ENCODE measurements at regions not wholly inside any gene's neighbourhood (a gene's known extent, or its start where the extent isn't known, plus 50 kb on each side); places are given as distances from the start of the nearest gene placed in this dataset.

DNA sequence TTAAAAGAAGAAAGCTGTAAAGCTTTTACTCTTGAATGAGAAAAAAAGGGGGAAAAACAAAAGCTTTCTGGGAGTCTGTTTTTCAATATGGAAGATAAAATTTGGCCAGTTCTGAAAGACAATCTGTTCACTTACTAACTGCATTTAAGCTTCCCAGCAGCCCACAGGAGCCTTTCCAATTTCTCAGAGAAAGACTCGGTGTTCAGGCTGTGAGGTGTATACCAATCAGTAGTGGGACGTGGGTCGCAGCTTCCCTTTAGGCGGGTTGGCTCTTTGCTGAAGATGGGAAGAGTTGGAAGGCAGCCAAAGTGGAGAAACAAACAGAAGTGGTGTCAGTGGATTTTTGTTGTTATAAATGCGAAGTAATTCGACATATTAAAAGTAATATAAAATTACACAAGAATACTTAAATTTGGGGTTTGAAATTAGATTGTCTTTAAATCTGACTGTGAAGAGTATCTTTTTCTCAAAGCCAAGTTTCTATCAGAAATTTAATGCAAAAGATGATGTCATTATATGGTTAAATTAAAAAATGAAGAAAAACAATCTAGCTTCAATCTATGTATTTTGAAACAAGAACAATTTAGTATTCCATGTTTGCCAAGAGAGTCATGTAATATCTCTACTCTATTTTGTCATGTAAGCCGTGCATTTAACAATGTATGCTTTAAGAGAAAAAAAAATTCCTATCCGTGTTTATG is 590.2 kb upstream of the ATXN7L3B start:
- Mint-ChIP-seq H3K4me3 (ENCODE audit: unreplicated experiment) (no peak overlapping the region), H3K9me3 (ENCODE audit: unreplicated experiment) (no peaks in the 10 kb centered on the region), H3K4me1 (ENCODE audit: insufficient read depth, unreplicated experiment) (no peaks in the 10 kb centered on the region), H3K27me3 (ENCODE audit: insufficient read depth, unreplicated experiment) (no peaks in the 10 kb centered on the region), H3K27ac (ENCODE audit: low read depth, unreplicated experiment) (no peak overlapping the region), H3K36me3 (ENCODE audit: insufficient read depth, unreplicated experiment) (no peaks in the 10 kb centered on the region)
- POLR2A ChIA-PET = interaction anchor here (0.8 kb wide), 1 partner anchor 323 kb away, joined by 3 read pairs; no protein-coding TSS in a partner anchor
- CTCF ChIA-PET = no interaction called here
- no peak for TF ChIP-seq CTCF (IDR thresholded peaks at IDR 0.05; ENCODE audit: unreplicated experiment)
- BruUV-seq (replicated peaks) = no TSS peak
- no peak for DNase-seq (ENCODE audit: unreplicated experiment)
- intact Hi-C loops (cut with micrococcal nuclease) = no loop called here

DNA sequence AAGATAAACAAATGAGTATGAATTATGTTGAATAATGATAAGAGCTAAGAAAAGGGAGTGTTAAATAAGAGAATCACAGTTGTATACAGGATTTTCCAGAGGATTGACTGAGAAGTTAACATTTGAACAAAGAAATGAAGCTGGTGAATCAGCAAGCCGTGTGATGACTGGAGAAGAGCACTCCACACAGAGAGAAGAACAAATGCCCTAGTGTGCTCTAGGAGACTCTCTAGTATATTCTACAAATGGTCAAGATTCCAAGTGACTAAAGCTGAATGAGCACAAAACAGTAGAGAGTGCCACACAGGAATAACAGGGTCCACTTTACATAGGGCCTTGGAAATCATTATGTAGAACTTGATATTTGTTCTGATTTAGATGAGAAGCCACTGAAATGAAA is 587.1 kb upstream of the ATXN7L3B start:
- no TSS peak for BruUV-seq (replicated peaks)
- DNase-seq (ENCODE audit: unreplicated experiment) = no peak
- Mint-ChIP-seq H3K36me3 (ENCODE audit: insufficient read depth, unreplicated experiment) (no peaks in the 10 kb centered on the region), H3K27ac (ENCODE audit: low read depth, unreplicated experiment) (no peak overlapping the region), H3K4me3 (ENCODE audit: unreplicated experiment) (no peak overlapping the region), H3K27me3 (ENCODE audit: insufficient read depth, unreplicated experiment) (no peaks in the 10 kb centered on the region), H3K4me1 (ENCODE audit: insufficient read depth, unreplicated experiment) (no peaks in the 10 kb centered on the region), H3K9me3 (ENCODE audit: unreplicated experiment) (no peaks in the 10 kb centered on the region)
- POLR2A ChIA-PET = no interaction called here
- CTCF ChIA-PET = interaction anchor here (0.6 to 0.7 kb wide), 2 partner anchors 283 to 1674 kb away, joined by 4 to 5 read pairs; no protein-coding TSS in a partner anchor
- intact Hi-C loops (cut with micrococcal nuclease) = no loop called here
- TF ChIP-seq CTCF (IDR thresholded peaks at IDR 0.05; ENCODE audit: unreplicated experiment) = no peak

DNA sequence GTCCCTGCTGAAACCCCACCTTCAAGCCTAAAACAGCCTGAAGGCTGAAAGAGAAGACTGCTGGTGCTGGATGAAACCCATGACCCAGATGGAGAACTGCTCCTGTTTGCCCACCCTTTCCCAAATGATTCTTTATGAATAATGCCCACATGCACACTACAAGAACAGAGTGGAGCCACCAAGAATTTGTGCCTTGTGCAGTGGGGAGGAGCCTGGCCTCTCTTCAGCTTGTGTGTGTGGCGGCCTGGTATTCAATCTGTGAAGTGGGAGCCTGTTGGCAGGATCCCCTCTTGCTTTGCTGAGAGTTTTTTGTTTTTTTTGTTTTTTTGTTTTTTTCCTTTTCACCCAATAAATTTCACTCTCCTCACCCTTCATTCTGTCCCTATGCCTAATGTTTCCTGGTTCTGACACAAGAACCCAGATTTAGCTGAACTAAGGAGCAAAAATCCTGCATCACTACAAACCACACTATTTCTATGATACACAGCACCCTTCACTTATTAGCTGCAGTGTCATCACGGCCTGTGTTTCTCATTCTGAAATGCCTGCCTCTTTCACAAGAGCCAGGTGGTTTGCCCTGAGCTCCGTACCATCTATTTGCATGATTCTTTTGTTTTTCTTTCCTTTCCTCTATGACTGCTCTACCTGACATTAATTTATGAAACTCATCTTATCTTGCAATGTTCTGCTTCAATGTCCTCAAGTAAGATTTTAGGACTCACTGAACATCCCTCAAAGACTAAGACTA is 585.5 kb upstream of the ATXN7L3B start:
- Mint-ChIP-seq H3K9me3 (ENCODE audit: unreplicated experiment) (no peaks in the 10 kb centered on the region), H3K27ac (ENCODE audit: low read depth, unreplicated experiment) (no peak overlapping the region), H3K4me1 (ENCODE audit: insufficient read depth, unreplicated experiment) (no peaks in the 10 kb centered on the region), H3K36me3 (ENCODE audit: insufficient read depth, unreplicated experiment) (no peaks in the 10 kb centered on the region), H3K27me3 (ENCODE audit: insufficient read depth, unreplicated experiment) (no peaks in the 10 kb centered on the region), H3K4me3 (ENCODE audit: unreplicated experiment) (no peak overlapping the region)
- CTCF ChIA-PET = interaction anchor here (0.6 to 0.7 kb wide), 2 partner anchors 571 to 1849 kb away, joined by 3 read pairs; no protein-coding TSS in a partner anchor
- POLR2A ChIA-PET = no interaction called here
- no peak for TF ChIP-seq CTCF (IDR thresholded peaks at IDR 0.05; ENCODE audit: unreplicated experiment)
- intact Hi-C loops (cut with micrococcal nuclease) = no loop called here
- no peak for DNase-seq (ENCODE audit: unreplicated experiment)
- BruUV-seq (replicated peaks) = no TSS peak

DNA sequence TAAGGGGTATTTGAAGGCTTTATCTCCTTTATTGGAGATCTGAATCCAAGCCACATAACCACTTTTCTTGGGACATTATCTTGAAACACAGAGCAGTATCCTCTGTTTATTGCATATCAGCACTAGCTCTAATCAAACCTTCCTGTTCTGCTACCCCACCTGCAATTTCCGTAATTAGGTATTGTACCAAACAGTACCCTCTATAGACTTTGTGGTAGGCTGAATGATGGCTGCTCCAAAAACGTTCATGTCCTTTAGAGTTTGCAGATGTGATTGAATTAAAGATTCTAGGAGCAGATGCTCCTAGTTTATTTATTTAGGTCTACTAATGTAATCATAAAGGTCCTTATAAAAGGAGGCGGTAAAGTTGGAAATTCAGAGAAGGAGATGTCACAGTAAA is 573.0 kb upstream of the ATXN7L3B start:
- DNase-seq (ENCODE audit: unreplicated experiment) = no peak
- H3K27ac Mint-ChIP-seq (ENCODE audit: low read depth, unreplicated experiment) = no peak overlapping the region
- ChIA-PET POLR2A (no interaction called here), CTCF (no interaction called here)
- TF ChIP-seq CTCF (IDR thresholded peaks at IDR 0.05; ENCODE audit: unreplicated experiment) = no peak
- H3K9me3 Mint-ChIP-seq (ENCODE audit: unreplicated experiment) = no peaks in the 10 kb centered on the region
- no peaks in the 10 kb centered on the region for H3K4me1 Mint-ChIP-seq (ENCODE audit: insufficient read depth, unreplicated experiment)
- intact Hi-C loops (cut with micrococcal nuclease) = no loop called here
- no peak overlapping the region for H3K4me3 Mint-ChIP-seq (ENCODE audit: unreplicated experiment)
- H3K27me3 Mint-ChIP-seq (ENCODE audit: insufficient read depth, unreplicated experiment) = no peaks in the 10 kb centered on the region
- no peaks in the 10 kb centered on the region for H3K36me3 Mint-ChIP-seq (ENCODE audit: insufficient read depth, unreplicated experiment)
- no TSS peak for BruUV-seq (replicated peaks)
